ENCODE measurements at regions not wholly inside any gene's neighbourhood (a gene's known extent, or its start where the extent isn't known, plus 50 kb on each side); places are given as distances from the start of the nearest gene placed in this dataset.

DNA sequence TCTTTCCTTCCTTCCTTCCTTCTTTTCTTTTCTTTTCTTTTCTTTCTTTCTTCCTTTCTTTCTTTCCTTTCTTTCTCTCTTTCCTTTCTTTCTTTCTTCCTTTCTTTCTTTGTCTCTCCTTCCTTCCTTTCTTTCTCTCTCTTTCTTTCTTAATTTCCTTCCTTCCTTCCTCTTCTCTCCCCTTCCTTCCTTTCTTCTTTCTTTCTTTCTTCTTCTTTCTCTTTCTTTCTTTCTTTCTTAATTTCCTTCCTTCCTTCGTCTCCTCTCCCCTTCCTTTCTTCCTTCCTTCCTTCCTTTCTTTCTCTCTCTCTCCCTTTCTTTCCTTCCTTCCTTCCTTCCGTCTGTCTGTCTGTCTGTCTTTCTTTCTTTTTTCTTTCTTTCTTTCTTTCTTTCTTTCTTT, 1446.5 kb upstream of the GOT2 start:
- H3K27ac ChIP-seq (ENCODE audit: low read depth, low read length) = no peak overlapping the region
- no peak for TF ChIP-seq EZH2phosphoT487 (conservative IDR thresholded peaks at IDR 0.05; ENCODE audit: low read length)
- TF ChIP-seq, protein P1, sequence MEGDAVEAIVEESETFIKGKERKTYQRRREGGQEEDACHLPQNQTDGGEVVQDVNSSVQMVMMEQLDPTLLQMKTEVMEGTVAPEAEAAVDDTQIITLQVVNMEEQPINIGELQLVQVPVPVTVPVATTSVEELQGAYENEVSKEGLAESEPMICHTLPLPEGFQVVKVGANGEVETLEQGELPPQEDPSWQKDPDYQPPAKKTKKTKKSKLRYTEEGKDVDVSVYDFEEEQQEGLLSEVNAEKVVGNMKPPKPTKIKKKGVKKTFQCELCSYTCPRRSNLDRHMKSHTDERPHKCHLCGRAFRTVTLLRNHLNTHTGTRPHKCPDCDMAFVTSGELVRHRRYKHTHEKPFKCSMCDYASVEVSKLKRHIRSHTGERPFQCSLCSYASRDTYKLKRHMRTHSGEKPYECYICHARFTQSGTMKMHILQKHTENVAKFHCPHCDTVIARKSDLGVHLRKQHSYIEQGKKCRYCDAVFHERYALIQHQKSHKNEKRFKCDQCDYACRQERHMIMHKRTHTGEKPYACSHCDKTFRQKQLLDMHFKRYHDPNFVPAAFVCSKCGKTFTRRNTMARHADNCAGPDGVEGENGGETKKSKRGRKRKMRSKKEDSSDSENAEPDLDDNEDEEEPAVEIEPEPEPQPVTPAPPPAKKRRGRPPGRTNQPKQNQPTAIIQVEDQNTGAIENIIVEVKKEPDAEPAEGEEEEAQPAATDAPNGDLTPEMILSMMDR (IDR thresholded peaks at IDR 0.05; ENCODE audit: insufficient read depth, low read length, poor library complexity, severe bottlenecking) = no peak

GRCh38 chr16:60170196-60170595, 1436.1 kb upstream of the GOT2 start:
- no peak overlapping the region for H2AFZ ChIP-seq (ENCODE audit: low read depth, low read length, severe bottlenecking)
- H3K27ac ChIP-seq (ENCODE audit: low read depth, low read length) = no peak overlapping the region
- no peaks in the 10 kb centered on the region for H4K20me1 ChIP-seq (ENCODE audit: low read depth, low read length)
- H3K4me2 ChIP-seq (ENCODE audit: low read depth, low read length, poor library complexity, severe bottlenecking) = no peak overlapping the region
- TF ChIP-seq, protein P1 (IDR thresholded peaks at IDR 0.05; ENCODE audit: insufficient read depth, low read length, poor library complexity, severe bottlenecking) = no peak
- no peak for TF ChIP-seq EZH2phosphoT487 (conservative IDR thresholded peaks at IDR 0.05; ENCODE audit: low read length)
- no peak overlapping the region for H3K4me3 ChIP-seq (ENCODE audit: insufficient read depth, low read length, poor library complexity, severe bottlenecking)
- no peaks in the 10 kb centered on the region for H3K27me3 ChIP-seq (ENCODE audit: low read length)
- no peak overlapping the region for H3K9ac ChIP-seq (ENCODE audit: low read length)
- no peaks in the 10 kb centered on the region for H3F3A ChIP-seq (ENCODE audit: insufficient read depth)
- no peaks in the 10 kb centered on the region for H3K9me3 ChIP-seq (ENCODE audit: insufficient read depth, low read length)
- no peaks in the 10 kb centered on the region for H3K79me2 ChIP-seq (ENCODE audit: insufficient read depth, low read length)
- H3K36me3 ChIP-seq (ENCODE audit: low read length) = no peaks in the 10 kb centered on the region
- H3K9me2 ChIP-seq (replicated peaks; ENCODE audit: insufficient read depth, low read length) = no peaks in the 10 kb centered on the region

More for the DNA sequence above, 1446.5 kb upstream of the GOT2 start:
- no peak overlapping the region for H3K9ac ChIP-seq (ENCODE audit: low read length)
- H4K20me1 ChIP-seq (ENCODE audit: low read depth, low read length) = no peaks in the 10 kb centered on the region
- no peaks in the 10 kb centered on the region for H3K79me2 ChIP-seq (ENCODE audit: insufficient read depth, low read length)
- H3K4me2 ChIP-seq (ENCODE audit: low read depth, low read length, poor library complexity, severe bottlenecking) = no peak overlapping the region
- H3K9me2 ChIP-seq (replicated peaks; ENCODE audit: insufficient read depth, low read length) = no peaks in the 10 kb centered on the region
- H3F3A ChIP-seq (ENCODE audit: insufficient read depth) = no peaks in the 10 kb centered on the region
- H3K9me3 ChIP-seq (ENCODE audit: insufficient read depth, low read length) = no peaks in the 10 kb centered on the region
- no peaks in the 10 kb centered on the region for H3K36me3 ChIP-seq (ENCODE audit: low read length)
- no peak overlapping the region for H2AFZ ChIP-seq (ENCODE audit: low read depth, low read length, severe bottlenecking)
- H3K4me3 ChIP-seq (ENCODE audit: insufficient read depth, low read length, poor library complexity, severe bottlenecking) = no peak overlapping the region
- H3K27me3 ChIP-seq (ENCODE audit: low read length) = no peaks in the 10 kb centered on the region

GRCh38 chr16:60166111-60166510, 1432.0 kb upstream of the GOT2 start:
- H3K79me2 ChIP-seq (ENCODE audit: insufficient read depth, low read length) = no peaks in the 10 kb centered on the region

More at GRCh38 chr16:60166111-60166510, 1432.0 kb upstream of the GOT2 start:
- Histone ChIP-seq H3K4me3 (ENCODE audit: insufficient read depth, low read length, poor library complexity, severe bottlenecking) (no peak overlapping the region), H4K20me1 (ENCODE audit: low read depth, low read length) (no peaks in the 10 kb centered on the region), H3K27me3 (ENCODE audit: low read length) (no peaks in the 10 kb centered on the region), H3F3A (ENCODE audit: insufficient read depth) (no peaks in the 10 kb centered on the region), H2AFZ (ENCODE audit: low read depth, low read length, severe bottlenecking) (no peak overlapping the region), H3K9me3 (ENCODE audit: insufficient read depth, low read length) (no peaks in the 10 kb centered on the region), H3K9ac (ENCODE audit: low read length) (no peak overlapping the region), H3K36me3 (ENCODE audit: low read length) (no peaks in the 10 kb centered on the region), H3K27ac (ENCODE audit: low read depth, low read length) (no peak overlapping the region), H3K4me2 (ENCODE audit: low read depth, low read length, poor library complexity, severe bottlenecking) (no peak overlapping the region), H3K9me2 (replicated peaks; ENCODE audit: insufficient read depth, low read length) (no peaks in the 10 kb centered on the region)
- TF ChIP-seq, protein P1 (IDR thresholded peaks at IDR 0.05; ENCODE audit: insufficient read depth, low read length, poor library complexity, severe bottlenecking) = no peak
- no peak for TF ChIP-seq EZH2phosphoT487 (conservative IDR thresholded peaks at IDR 0.05; ENCODE audit: low read length)

Measured in SU-DHL-6 (cell line).